PC-3 (cell line): ENCODE measurements at regions not wholly inside any gene's neighbourhood (a gene's known extent, or its start where the extent isn't known, plus 50 kb on each side); places are given as distances from the start of the nearest gene placed in this dataset.

Experiments
- CTCF ChIP-seq: fragments of 300-600 bp; sonication (generic); conservative IDR thresholded peaks from 2 replicates; pipeline ENCODE4 v1.5.1; 2017; ENCODE audit warnings: antibody characterized with exemption, low read depth, mild to moderate bottlenecking, low read length
- EZH2phosphoT487 ChIP-seq: fragments of 300-600 bp; sonication (generic); IDR thresholded peaks from 2 replicates; pipeline ENCODE4 v1.6.1; 2018; ENCODE audit warnings: mild to moderate bottlenecking, antibody characterized with exemption, low read length, borderline replicate concordance

GRCh38 chr14:29444216-29444615 is 483.4 kb downstream of the PRKD1 start:
- TF ChIP-seq CTCF: no peak
- no peak for TF ChIP-seq EZH2phosphoT487
